ENCODE measurements at regions not wholly inside any gene's neighbourhood (a gene's known extent, or its start where the extent isn't known, plus 50 kb on each side); places are given as distances from the start of the nearest gene placed in this dataset.
A peak's percentile ranks its signal among the peaks of the same experiment; 100 is the strongest.
"Not testable (repeated sequence)": the region's sequence is repeated elsewhere in the genome, so short reads cannot be mapped to it uniquely, and the experiment has no call there.

GRCh38 chr9:28502741-28503140, 929.5 kb upstream of the C9orf72 start:
- DNase-seq = no peak

DNA sequence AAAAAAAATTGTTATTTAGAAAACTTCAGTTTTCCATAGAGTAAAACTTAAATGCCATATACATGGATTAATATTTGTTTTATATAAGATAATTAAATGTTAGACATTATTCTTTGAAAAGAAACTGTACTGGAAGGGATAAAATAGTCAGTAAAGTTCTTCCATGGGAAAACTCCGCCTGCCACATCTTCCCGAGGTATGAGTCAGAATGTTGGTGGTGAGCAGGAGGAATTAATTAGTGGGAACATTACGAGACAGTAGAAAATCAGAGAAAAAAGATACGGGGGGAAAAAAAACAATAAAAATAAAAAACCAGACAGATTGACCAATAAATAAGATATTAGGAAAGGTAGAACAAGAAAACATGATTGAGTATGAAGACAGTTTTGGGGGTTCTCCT, 930.3 kb upstream of the C9orf72 start:
- DNase-seq = no peak

DNA sequence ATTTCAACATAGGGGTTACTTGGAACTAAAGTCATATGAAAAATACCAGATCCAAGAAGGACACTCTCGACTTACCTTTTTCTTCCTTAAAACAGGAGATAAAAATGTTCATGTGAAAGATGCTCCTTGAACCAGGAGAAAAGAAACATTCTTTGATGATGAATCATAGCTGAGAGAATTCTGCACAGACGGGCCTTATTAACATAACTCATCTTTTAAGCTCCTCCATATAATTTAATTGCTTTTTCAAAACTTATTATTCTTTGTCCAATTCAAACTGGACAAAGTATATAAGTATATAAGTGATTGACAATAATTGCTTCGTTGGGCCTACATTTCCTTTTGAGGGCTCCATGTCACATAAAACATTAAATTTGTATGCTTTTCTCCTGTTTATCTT, 945.2 kb upstream of the C9orf72 start:
- no peak for DNase-seq

DNA sequence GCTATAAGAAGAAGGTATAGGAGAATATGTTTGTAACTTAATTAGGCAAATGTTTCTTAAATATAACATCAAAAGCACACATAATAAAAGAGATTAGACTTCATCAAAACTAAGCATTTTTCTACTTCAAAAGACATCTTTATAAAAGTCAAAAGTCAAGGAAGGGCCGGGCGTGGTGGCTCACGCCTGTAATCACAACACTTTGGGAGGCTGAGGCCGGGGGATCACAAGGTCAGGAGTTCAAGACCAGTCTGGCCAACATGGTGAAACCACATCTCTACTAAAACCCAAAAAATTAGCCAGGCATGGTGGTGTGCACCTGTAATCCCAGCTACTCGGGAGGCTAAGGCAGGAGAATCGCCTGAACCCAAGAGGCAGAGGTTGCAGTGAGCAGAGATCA, 951.0 kb upstream of the C9orf72 start:
- DNase-seq = not testable (repeated sequence)

GRCh38 chr9:28528049-28528448, 954.8 kb upstream of the C9orf72 start:
- DNase-seq = no peak

- DNase-seq = no peak
Observed at GRCh38 chr9:28538132-28538531, 964.9 kb upstream of the C9orf72 start.

GRCh38 chr9:28539434-28540070, 966.3 kb upstream of the C9orf72 start:
- DNase-seq = no peak

DNA sequence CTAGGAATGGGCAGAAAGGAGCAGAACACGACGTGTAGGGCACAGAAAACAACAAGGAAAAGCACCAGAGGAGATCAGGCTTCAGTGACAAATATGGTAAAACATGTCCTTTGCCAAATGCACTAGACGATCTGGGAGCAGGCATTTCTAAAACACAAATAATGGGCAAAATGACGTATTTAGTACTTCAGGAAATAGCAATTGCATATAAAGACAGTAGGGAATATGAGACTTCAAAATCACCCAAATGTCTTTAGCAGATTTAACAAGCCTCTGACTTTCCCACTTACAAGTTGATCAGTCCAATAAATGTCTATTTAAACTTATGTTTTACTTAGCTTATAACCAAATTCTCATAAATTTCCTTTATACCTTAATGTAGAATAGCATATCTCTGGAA, 969.6 kb upstream of the C9orf72 start:
- no peak for DNase-seq

- DNase-seq = no peak
Observed at GRCh38 chr9:28547527-28547926, 974.2 kb upstream of the C9orf72 start.

GRCh38 chr9:28563291-28563934, 990.1 kb upstream of the C9orf72 start:
- no peak for DNase-seq

DNA sequence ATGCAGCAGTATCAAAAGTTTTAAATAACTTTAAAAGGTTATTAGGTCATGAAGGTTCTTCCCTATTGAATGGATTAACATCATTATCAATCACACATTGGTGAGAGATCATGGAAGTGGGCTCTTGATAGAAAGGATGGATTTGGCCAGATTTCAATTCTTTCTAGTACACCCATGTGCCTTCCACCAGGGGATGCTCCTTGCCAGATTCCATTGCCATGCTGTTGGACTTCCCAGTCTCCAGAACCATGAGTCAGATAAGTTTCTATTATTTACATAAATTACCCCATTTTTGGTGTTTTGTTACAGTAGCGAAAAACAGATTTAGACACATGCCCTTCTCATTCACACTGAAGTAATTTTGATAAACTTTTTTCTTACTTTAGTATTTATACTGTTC, 1010.6 kb upstream of the C9orf72 start:
- DNase-seq = no peak

DNA sequence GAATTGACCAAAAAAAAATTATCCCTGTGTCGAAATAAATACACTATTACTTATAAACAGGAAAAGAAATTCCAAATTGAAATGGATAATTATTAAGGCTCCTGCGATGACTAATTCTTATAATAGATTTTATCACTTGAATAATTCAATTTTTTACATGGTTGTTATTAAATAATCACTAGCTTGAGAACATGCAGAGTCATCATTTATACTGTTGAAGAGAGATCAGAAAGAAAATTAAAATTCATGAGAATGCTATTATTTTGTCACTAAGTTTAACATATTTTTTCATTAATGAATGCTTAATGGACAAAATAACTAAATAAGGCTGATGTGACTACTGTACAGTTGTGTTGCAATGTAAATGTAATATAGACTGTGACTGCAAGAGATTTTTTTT, 1011.3 kb upstream of the C9orf72 start:
- no peak for DNase-seq

GRCh38 chr9:28587052-28587451, 1013.8 kb upstream of the C9orf72 start:
- no peak for DNase-seq

- no peak for DNase-seq
Observed at GRCh38 chr9:28598408-28598807, 1025.1 kb upstream of the C9orf72 start.

DNA sequence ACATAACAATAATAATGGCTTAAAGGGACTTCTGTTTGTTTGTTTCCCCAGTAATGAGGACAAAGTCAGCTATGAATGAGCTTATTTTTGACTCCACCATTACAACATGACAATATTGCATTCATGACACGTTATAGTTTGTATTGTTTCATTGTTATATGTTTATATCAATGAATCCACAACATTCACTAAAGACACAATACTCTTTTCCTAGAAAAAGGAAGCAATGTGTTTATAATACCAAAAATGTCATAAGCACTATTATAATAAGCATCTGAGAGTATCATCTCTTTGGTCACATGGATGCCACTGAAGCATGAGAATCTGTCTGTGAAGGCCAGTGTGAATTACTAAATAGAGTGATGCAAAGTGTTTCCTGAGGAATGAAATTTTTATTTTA, 1026.9 kb upstream of the C9orf72 start:
- DNase-seq = no peak

DNA sequence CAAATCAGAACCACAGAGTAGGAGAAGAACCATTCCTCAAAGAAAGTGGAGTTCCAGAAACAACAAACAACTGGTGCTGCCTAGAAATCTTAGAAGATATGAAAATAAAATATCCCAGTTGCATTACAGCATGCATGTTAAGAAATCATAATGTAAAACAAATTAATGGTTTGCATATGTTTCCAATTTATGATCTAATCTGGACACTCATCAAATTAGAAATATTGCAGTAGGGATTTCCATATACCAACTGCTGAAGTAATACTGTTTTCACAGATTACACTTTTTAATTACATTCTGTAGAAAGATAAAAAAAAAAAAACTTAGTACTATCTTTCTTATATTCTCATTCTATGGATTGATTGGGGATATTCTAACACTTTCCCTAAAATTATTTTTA, 1034.6 kb upstream of the C9orf72 start:
- DNase-seq = no peak

- DNase-seq = no peak
Observed at GRCh38 chr9:28610339-28610738, 1037.1 kb upstream of the C9orf72 start.

DNA sequence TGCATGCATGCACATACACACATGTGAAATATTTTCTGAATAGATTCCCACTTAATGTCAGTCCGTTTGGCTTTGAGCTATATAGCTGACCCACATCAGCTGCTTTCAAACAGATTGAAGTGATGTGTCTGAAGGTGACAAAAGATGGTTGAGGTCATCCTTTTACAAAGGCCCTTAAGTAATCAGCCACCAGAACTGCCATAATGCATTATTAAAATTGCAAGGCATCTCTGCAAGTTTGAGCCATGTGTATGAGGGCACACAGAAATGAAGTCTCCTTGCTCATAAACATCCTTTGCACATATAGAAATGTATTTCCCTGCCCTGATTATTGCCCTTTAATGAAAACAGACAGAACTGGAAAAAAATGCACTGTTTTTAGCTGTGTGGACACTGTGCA, 1043.0 kb upstream of the C9orf72 start:
- DNase-seq = no peak

DNA sequence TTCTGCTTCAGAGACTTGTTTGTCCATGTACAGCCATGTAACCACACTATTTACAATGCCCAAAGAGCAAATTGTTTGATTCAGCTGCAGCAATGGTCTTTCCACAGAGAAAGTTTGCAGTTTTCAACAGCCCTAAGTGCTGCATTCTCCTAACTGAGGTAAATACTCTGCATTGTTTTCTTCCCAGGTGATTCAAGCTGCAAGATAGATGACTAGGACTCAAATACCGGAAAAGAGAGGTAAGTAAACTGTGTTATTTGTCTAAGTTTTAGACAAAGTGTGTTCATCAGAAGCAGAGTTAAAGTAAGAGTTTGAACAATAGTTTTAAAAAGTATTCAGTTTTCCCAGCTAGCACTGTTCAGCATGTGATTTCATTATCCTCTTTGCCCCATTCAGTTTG, 1046.7 kb upstream of the C9orf72 start:
- DNase-seq = no peak

DNA sequence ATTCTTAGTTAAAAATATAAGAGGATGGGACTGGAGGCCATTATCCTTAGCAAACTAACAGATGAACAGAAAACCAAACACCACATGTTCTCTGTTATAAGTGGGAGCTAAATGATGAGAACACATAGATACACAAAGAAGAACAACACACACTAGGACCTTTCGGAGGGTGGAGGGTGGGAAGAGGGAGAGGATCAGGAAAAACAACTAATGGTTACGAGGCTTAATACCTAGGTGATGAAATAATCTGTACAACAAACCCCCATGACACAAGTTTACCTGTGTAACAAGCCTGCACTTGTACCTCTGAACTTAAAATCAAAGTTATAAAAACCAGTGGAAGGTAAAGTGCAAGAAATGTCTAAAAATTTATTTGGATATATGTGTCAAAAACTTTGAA, 1047.4 kb upstream of the C9orf72 start:
- no peak for DNase-seq

DNA sequence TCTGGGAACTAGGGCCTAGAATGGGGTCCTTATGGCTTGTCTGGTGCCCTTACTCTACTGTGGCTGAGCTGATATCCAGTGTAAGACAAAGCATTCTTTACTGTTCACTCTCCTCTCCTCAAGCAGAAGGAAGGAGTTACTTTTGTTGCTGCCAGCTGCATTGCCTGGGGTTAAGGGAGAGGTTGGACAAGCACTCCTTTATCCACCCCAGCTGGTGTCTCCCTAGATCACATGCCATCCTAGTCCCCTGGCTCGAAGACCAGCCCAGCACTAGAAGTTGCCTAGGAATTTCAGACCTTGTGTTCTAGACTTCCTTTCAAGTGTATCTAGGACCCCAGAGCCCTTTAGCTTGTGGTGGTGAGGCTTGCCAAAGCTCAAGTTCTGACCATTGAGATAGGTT, 1051.5 kb upstream of the C9orf72 start:
- no peak for DNase-seq

- DNase-seq = no peak
Observed at GRCh38 chr9:28628031-28628430, 1054.8 kb upstream of the C9orf72 start.

GRCh38 chr9:28648723-28649122, 1075.4 kb upstream of the C9orf72 start:
- peak; percentile 55 for DNase-seq

- no peak for DNase-seq
Observed at GRCh38 chr9:28650327-28650726, 1077.0 kb upstream of the C9orf72 start.

DNA sequence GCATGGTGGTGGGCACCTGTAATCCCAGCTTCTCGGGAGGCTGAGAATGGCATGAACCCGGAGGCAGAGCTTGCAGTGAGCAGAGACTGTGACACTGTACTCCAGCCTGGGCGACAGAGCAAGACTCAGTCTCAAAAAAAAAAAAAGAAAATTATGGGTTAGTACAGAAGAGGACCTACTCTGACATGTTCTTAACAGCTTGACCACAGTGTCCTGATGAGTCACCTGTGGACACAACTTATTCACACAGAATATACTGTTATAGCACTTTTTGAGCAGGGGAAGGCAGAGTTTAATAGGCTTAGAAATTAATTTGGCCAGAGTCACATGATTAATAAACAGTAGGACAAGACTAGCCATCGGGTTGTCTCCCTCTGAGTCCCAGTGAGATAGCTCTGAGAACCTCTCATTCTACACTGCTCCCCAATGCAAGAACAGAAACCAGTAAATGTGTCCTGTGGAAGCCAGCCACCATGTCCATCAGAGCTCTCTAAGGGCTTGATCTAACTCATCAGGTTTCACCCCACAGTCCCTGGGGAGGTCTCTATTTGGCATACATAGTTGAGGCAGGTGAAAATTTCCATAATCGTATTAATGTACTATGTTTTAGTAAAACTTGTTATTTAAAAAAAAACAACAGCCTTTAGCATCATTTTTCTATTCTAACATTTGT, 1077.9 kb upstream of the C9orf72 start:
- no peak for DNase-seq
